Liver (tissue), 8 donors: ENCODE measurements at regions not wholly inside any gene's neighbourhood (a gene's known extent, or its start where the extent isn't known, plus 50 kb on each side); places are given as distances from the start of the nearest gene placed in this dataset.

Source experiments
- DNase-seq: peaks from one replicate; pipeline ENCODE4 v3.0.0-alpha.2; 2017; ENCODE audit warnings: low spot score
- H3K27ac ChIP-seq, 2 donors: one replicate each; pipeline ENCODE4 v1.7.0; 2013; ENCODE audit warnings: inconsistent platforms in 2 of 2, low read length in 2 of 2, control low read depth in 1 of 2, low read depth in 1 of 2, mild to moderate bottlenecking in 1 of 2
- H3K27me3 ChIP-seq, 4 donors: one replicate each; pipeline versions ENCODE4 v1.6.1 to v1.7.0; 2013; ENCODE audit warnings: low read length in 3 of 4, inconsistent platforms in 1 of 4, mild to moderate bottlenecking in 1 of 4, moderate library complexity in 1 of 4; ENCODE audit not compliant: control insufficient read depth in 4 of 4, insufficient read depth in 4 of 4
- H3K36me3 ChIP-seq, 4 donors: one replicate each; pipeline versions ENCODE4 v1.6.1 to v1.7.0; 2013; ENCODE audit warnings: low read length in 3 of 4, mild to moderate bottlenecking in 3 of 4, low read depth in 1 of 4, moderate library complexity in 1 of 4; ENCODE audit not compliant: control insufficient read depth in 4 of 4, insufficient read depth in 3 of 4
- H3K4me1 ChIP-seq, 4 donors: one replicate each; pipeline versions ENCODE4 v1.6.1 to v1.7.0; 2013; ENCODE audit warnings: low read length in 3 of 4, mild to moderate bottlenecking in 3 of 4, moderate library complexity in 1 of 4; ENCODE audit not compliant: control insufficient read depth in 4 of 4, insufficient read depth in 4 of 4
- H3K4me3 ChIP-seq, 3 donors: one replicate each; pipeline versions ENCODE4 v1.6.1 to v1.7.0; 2013; ENCODE audit warnings: low read length in 3 of 3, control low read depth in 1 of 3, low read depth in 1 of 3, mild to moderate bottlenecking in 1 of 3
- H3K9ac ChIP-seq, 2 donors: one replicate each; pipeline ENCODE4 v1.7.0; 2013; ENCODE audit warnings: low read length in 2 of 2, mild to moderate bottlenecking in 2 of 2, moderate library complexity in 2 of 2, control low read depth in 1 of 2, low read depth in 1 of 2
- H3K9me3 ChIP-seq, 4 donors: one replicate each; pipeline versions ENCODE4 v1.6.1 to v1.7.0; 2013; ENCODE audit warnings: low read length in 3 of 4; ENCODE audit not compliant: control insufficient read depth in 4 of 4
- ATF3 ChIP-seq: IDR thresholded peaks from 2 replicates; pipeline ENCODE4 v1.6.1; 2016; ENCODE audit warnings: antibody characterized with exemption
- CTCF ChIP-seq: fragments of 150-350 bp; IDR thresholded peaks from 2 replicates; pipeline ENCODE4 v1.5.1; 2017; ENCODE audit warnings: improper control_type of control experiment, low read depth, low read length; ENCODE audit not compliant: missing input control
- EGR1 ChIP-seq, 2 donors: IDR thresholded peaks; 2 replicates each; pipeline ENCODE4 v1.6.1; 2016 to 2018; ENCODE audit warnings: antibody characterized with exemption in 2 of 2, low read depth in 2 of 2
- FOXA1 ChIP-seq: IDR thresholded peaks from 2 replicates; pipeline ENCODE4 v1.6.1; 2016; ENCODE audit warnings: antibody characterized with exemption
- FOXA2 ChIP-seq: IDR thresholded peaks from 2 replicates; pipeline ENCODE4 v1.6.1; 2016; ENCODE audit warnings: antibody characterized with exemption
- GABPA ChIP-seq, 2 donors: IDR thresholded peaks in 1 of 2; conservative IDR thresholded peaks in 1 of 2; 2 replicates each; pipeline ENCODE4 v1.6.1; 2016; ENCODE audit warnings: antibody characterized with exemption in 2 of 2, mild to moderate bottlenecking in 1 of 2, moderate library complexity in 1 of 2
- HNF4A ChIP-seq, 2 donors: conservative IDR thresholded peaks; 2 replicates each; pipeline ENCODE4 v1.6.1; 2016; ENCODE audit warnings: antibody characterized with exemption in 2 of 2, mild to moderate bottlenecking in 2 of 2
- HNF4G ChIP-seq: IDR thresholded peaks from 2 replicates; pipeline ENCODE4 v1.6.1; 2016; ENCODE audit warnings: antibody characterized with exemption
- JUND ChIP-seq, 2 donors: IDR thresholded peaks; 2 replicates each; pipeline ENCODE4 v1.6.1; 2016; ENCODE audit warnings: antibody characterized with exemption in 2 of 2
- MAX ChIP-seq: IDR thresholded peaks from 2 replicates; pipeline ENCODE4 v1.6.1; 2016; ENCODE audit warnings: antibody characterized with exemption
- NR2F2 ChIP-seq: IDR thresholded peaks from 2 replicates; pipeline ENCODE4 v1.6.1; 2016; ENCODE audit warnings: antibody characterized with exemption
- RAD21 ChIP-seq, 2 donors: IDR thresholded peaks; 2 replicates each; pipeline ENCODE4 v1.6.1; 2016; ENCODE audit warnings: antibody characterized with exemption in 2 of 2, mild to moderate bottlenecking in 2 of 2
- REST ChIP-seq: IDR thresholded peaks from 2 replicates; pipeline ENCODE4 v1.6.1; 2016; ENCODE audit warnings: antibody characterized with exemption, mild to moderate bottlenecking
- RXRA ChIP-seq, 2 donors: IDR thresholded peaks; 2 replicates each; pipeline ENCODE4 v1.6.1; 2017 to 2018; ENCODE audit warnings: antibody characterized with exemption in 2 of 2, mild to moderate bottlenecking in 1 of 2
- SP1 ChIP-seq: IDR thresholded peaks from 2 replicates; pipeline ENCODE4 v1.6.1; 2018; ENCODE audit warnings: antibody characterized with exemption, mild to moderate bottlenecking
- TAF1 ChIP-seq: conservative IDR thresholded peaks from 2 replicates; pipeline ENCODE4 v1.6.1; 2016; ENCODE audit warnings: antibody characterized with exemption, mild to moderate bottlenecking
- YY1 ChIP-seq: IDR thresholded peaks from 2 replicates; pipeline ENCODE4 v1.6.1; 2016; ENCODE audit warnings: antibody characterized with exemption, mild to moderate bottlenecking
- ZBTB33 ChIP-seq: IDR thresholded peaks from 2 replicates; pipeline ENCODE4 v1.6.1; 2016; ENCODE audit warnings: antibody characterized with exemption
- WGBS: extraction: QIAGEN DNeasy Blood & Tissue Kit; methylation state at CpG from one replicate; pipeline ENCODE4 v1.1.7; 2013; 5-methylcytosine and 5-hydroxymethylcytosine counted together
- donor health status: healthy.
- donor health status: healthy.
- donor health status: healthy.
- donor health status: healthy.
- donor health status: healthy.

GRCh38 chr10:57817741-57818140 lies 450.0 kb downstream of the IPMK start:
- WGBS = 84% methylated on average over 2 of the region's 2 CpGs
- H3K9me3 ChIP-seq = no peaks in the 10 kb centered on the region
- DNase-seq = no peak
- H3K27ac ChIP-seq = no peak overlapping the region
- no peak for TF ChIP-seq ATF3
- no peak for TF ChIP-seq CTCF
- TF ChIP-seq FOXA2 = no peak
- no peak for TF ChIP-seq HNF4G
- TF ChIP-seq NR2F2 = no peak
- no peak for TF ChIP-seq SP1
- no peak for TF ChIP-seq ZBTB33
- no peaks in the 10 kb centered on the region for H3K27me3 ChIP-seq
- H3K4me1 ChIP-seq = peaks cover 0 to 3% (median 0%) of the 10 kb centered on the region in 4 donors
- H3K9ac ChIP-seq = no peak overlapping the region
- no peaks in the 10 kb centered on the region for H3K36me3 ChIP-seq
- no peak overlapping the region for H3K4me3 ChIP-seq

GRCh38 chr10:57815949-57816348 lies 451.7 kb downstream of the IPMK start:
- Histone ChIP-seq H3K4me1 (no peaks in the 10 kb centered on the region), H3K27ac (no peak overlapping the region), H3K4me3 (no peak overlapping the region), H3K36me3 (no peaks in the 10 kb centered on the region), H3K27me3 (no peaks in the 10 kb centered on the region), H3K9ac (no peak overlapping the region), H3K9me3 (no peaks in the 10 kb centered on the region)
- no peak for DNase-seq
- 59% methylated on average over 4 of the region's 4 CpGs for WGBS
- no peak for TF ChIP-seq CTCF
- TF ChIP-seq GABPA (IDR thresholded peaks at IDR 0.05 in 1 of 2, conservative IDR thresholded peaks at IDR 0.05 in 1 of 2) = no peak
- TF ChIP-seq ZBTB33 = no peak
- no peak for TF ChIP-seq FOXA1
- no peak for TF ChIP-seq HNF4A (conservative IDR thresholded peaks at IDR 0.05)
- no peak for TF ChIP-seq SP1
- no peak for TF ChIP-seq REST
- TF ChIP-seq HNF4G = no peak
- no peak for TF ChIP-seq FOXA2
- TF ChIP-seq MAX = no peak
- no peak for TF ChIP-seq RAD21 (IDR thresholded peaks at IDR 0.05)
- no peak for TF ChIP-seq ATF3
- TF ChIP-seq RXRA (IDR thresholded peaks at IDR 0.05) = no peak
- no peak for TF ChIP-seq JUND (IDR thresholded peaks at IDR 0.05)
- no peak for TF ChIP-seq TAF1
- TF ChIP-seq YY1 = no peak
- no peak for TF ChIP-seq EGR1 (IDR thresholded peaks at IDR 0.05; ENCODE audit: low read depth in 2 of 2)
